ENCODE measurements at regions not wholly inside any gene's neighbourhood (a gene's known extent, or its start where the extent isn't known, plus 50 kb on each side); places are given as distances from the start of the nearest gene placed in this dataset.

DNA sequence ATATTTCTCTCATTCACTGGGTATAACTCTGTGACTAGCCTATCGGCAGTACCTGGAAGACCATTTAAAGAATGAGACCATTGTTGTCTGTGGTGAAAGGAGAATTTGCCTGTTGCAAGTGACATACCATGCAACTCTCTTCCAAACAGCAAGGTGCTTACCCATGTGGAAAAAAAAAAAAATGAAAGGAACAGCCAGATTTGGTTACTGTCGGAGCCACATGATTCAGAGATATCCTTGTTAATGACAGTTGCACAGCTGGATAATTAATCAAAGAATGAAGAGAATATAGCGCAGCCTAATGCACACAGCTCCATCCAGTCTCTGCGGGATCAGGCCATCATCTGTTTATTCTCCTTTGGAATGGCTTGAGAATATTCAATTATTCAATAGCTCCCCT is 141.8 kb downstream of the HRH4 start:
- Histone ChIP-seq H3K27me3 (peaks cover 17% of the 10 kb centered on the region), H3K4me3 (ENCODE audit: low read depth in 1 of 2, low read length in 1 of 2) (no peak overlapping the region), H3K27ac (no peak overlapping the region), H3K4me1 (ENCODE audit: control insufficient read depth in 1 of 2, insufficient read depth in 1 of 2, low read depth in 1 of 2, low read length in 1 of 2) (no peaks in the 10 kb centered on the region), H3K9me3 (no peaks in the 10 kb centered on the region), H3K36me3 (no peaks in the 10 kb centered on the region)
- TF ChIP-seq, protein P1, sequence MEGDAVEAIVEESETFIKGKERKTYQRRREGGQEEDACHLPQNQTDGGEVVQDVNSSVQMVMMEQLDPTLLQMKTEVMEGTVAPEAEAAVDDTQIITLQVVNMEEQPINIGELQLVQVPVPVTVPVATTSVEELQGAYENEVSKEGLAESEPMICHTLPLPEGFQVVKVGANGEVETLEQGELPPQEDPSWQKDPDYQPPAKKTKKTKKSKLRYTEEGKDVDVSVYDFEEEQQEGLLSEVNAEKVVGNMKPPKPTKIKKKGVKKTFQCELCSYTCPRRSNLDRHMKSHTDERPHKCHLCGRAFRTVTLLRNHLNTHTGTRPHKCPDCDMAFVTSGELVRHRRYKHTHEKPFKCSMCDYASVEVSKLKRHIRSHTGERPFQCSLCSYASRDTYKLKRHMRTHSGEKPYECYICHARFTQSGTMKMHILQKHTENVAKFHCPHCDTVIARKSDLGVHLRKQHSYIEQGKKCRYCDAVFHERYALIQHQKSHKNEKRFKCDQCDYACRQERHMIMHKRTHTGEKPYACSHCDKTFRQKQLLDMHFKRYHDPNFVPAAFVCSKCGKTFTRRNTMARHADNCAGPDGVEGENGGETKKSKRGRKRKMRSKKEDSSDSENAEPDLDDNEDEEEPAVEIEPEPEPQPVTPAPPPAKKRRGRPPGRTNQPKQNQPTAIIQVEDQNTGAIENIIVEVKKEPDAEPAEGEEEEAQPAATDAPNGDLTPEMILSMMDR (IDR thresholded peaks at IDR 0.05) = no peak

DNA sequence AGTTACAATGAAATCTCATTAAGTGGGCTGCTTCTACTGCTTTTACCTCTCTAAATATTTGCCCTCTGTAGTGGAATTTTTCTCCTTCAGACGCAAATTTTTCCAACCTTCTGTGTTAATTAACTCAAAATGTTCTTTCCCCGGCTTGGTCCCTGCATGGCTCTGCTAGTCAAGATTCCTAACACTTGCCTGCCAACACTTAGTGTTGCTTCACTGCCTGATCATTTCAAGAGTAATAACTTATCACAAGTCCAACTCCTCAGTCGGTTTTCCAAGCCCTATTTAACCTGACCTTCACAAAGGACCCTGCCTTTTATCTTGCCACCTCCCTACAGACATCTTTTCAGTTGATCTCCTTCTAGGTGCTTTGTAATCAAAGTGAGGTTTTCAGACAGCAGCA is 142.7 kb downstream of the HRH4 start:
- no peaks in the 10 kb centered on the region for H3K36me3 ChIP-seq
- no peak overlapping the region for H3K4me3 ChIP-seq (ENCODE audit: low read depth in 1 of 2, low read length in 1 of 2)
- H3K4me1 ChIP-seq (ENCODE audit: control insufficient read depth in 1 of 2, insufficient read depth in 1 of 2, low read depth in 1 of 2, low read length in 1 of 2) = no peaks in the 10 kb centered on the region
- H3K9me3 ChIP-seq = no peaks in the 10 kb centered on the region
- TF ChIP-seq, protein P1 (IDR thresholded peaks at IDR 0.05) = no peak
- H3K27me3 ChIP-seq = peaks cover 12% of the 10 kb centered on the region
- H3K27ac ChIP-seq = no peak overlapping the region

- TF ChIP-seq, protein P1 (IDR thresholded peaks at IDR 0.05) = no peak
- H3K4me3 ChIP-seq (ENCODE audit: low read depth in 1 of 2, low read length in 1 of 2) = no peak overlapping the region
Observed at GRCh38 chr18:24605444-24605843, 145.0 kb downstream of the HRH4 start.

DNA sequence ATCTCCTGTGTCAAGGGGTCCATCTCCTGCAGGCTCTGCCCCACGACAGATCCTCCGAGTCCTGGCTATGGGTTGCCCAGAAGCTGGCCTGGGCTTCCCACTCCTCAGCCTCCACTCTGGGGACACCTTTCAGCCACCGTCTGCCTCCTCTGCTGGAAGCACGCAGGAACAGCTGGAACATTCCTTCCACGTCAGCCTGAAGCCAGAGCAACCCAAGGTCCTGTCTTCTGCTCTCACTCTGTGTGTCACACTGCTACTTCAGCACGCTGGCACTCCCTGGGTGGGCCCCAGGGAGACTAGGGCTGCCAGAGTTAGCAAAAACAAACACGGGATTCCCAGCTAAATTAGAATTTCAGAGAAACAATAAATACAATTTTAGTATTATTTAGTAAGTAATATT is 148.8 kb downstream of the HRH4 start:
- Histone ChIP-seq H3K4me1 (ENCODE audit: control insufficient read depth in 1 of 2, insufficient read depth in 1 of 2, low read depth in 1 of 2, low read length in 1 of 2) (no peaks in the 10 kb centered on the region), H3K36me3 (no peaks in the 10 kb centered on the region), H3K27ac (no peak overlapping the region), H3K4me3 (ENCODE audit: low read depth in 1 of 2, low read length in 1 of 2) (no peak overlapping the region), H3K9me3 (no peaks in the 10 kb centered on the region), H3K27me3 (no peaks in the 10 kb centered on the region)
- TF ChIP-seq, protein P1 (IDR thresholded peaks at IDR 0.05) = no peak

More at GRCh38 chr18:24605444-24605843, 145.0 kb downstream of the HRH4 start:
- H3K27me3 ChIP-seq = no peaks in the 10 kb centered on the region
- no peak overlapping the region for H3K27ac ChIP-seq
- no peaks in the 10 kb centered on the region for H3K4me1 ChIP-seq (ENCODE audit: control insufficient read depth in 1 of 2, insufficient read depth in 1 of 2, low read depth in 1 of 2, low read length in 1 of 2)
- no peaks in the 10 kb centered on the region for H3K9me3 ChIP-seq
- no peaks in the 10 kb centered on the region for H3K36me3 ChIP-seq

GRCh38 chr18:24611075-24611474 is 150.6 kb downstream of the HRH4 start:
- H3K27ac ChIP-seq = no peak overlapping the region
- TF ChIP-seq, protein P1 (IDR thresholded peaks at IDR 0.05) = no peak
- H3K4me1 ChIP-seq (ENCODE audit: control insufficient read depth in 1 of 2, insufficient read depth in 1 of 2, low read depth in 1 of 2, low read length in 1 of 2) = no peaks in the 10 kb centered on the region
- no peaks in the 10 kb centered on the region for H3K9me3 ChIP-seq
- H3K36me3 ChIP-seq = no peaks in the 10 kb centered on the region
- H3K27me3 ChIP-seq = no peaks in the 10 kb centered on the region
- no peak overlapping the region for H3K4me3 ChIP-seq (ENCODE audit: low read depth in 1 of 2, low read length in 1 of 2)

All from neutrophil (primary cell).